B cell (primary cell): ENCODE measurements at regions not wholly inside any gene's neighbourhood (a gene's known extent, or its start where the extent isn't known, plus 50 kb on each side); places are given as distances from the start of the nearest gene placed in this dataset.

Experiments
- ATAC-seq: fragments of 200-7000 bp; cut with Tn5 transposase; one replicate; pipeline ENCODE4 v1.10.0; 2021; ENCODE audit warnings: low read depth, mild to moderate bottlenecking, moderate number of reproducible peaks, moderate library complexity
- CTCF ChIA-PET: fragments of 350-600 bp; sonication (Branson Sonifier 250); formaldehyde crosslinking; loops from one replicate; lab custom pipeline; 2021; ENCODE audit warnings: antibody characterized with exemption, inconsistent platforms; lab: Charles Lee
- POLR2A ChIA-PET: fragments of 350-600 bp; sonication (Branson Sonifier 250); formaldehyde crosslinking; loops from one replicate; lab custom pipeline; 2021; ENCODE audit warnings: antibody characterized with exemption; lab: Charles Lee
- DNase-seq: peaks from one replicate; pipeline ENCODE4 v3.0.0; 2013
- H2AFZ ChIP-seq: 2 replicates; pipeline ENCODE4 v1.6.1; 2012; ENCODE audit warnings: mild to moderate bottlenecking, low read depth, low read length; ENCODE audit not compliant: insufficient read depth, poor library complexity, severe bottlenecking
- H3K27ac ChIP-seq, 2 donors: 1 replicate in 1 of 2; 2 replicates in 1 of 2; pipeline ENCODE4 v1.5.1; 2012 to 2013; ENCODE audit warnings: low read length in 2 of 2, mild to moderate bottlenecking in 2 of 2, moderate library complexity in 1 of 2
- H3K27me3 ChIP-seq, 4 experiments: fragments of 200-600 bp in 1 of 4; sonication (generic) in 1 of 4; replicated peaks in 1 of 4; 1 replicate in 2 of 4; 2 replicates in 2 of 4; pipeline versions ENCODE4 v1.6.1 to v1.7.0; 2013 to 2016; ENCODE audit warnings: low read length in 3 of 4, mild to moderate bottlenecking in 2 of 4, mixed read lengths in 1 of 4, moderate library complexity in 1 of 4; ENCODE audit not compliant: insufficient read depth in 4 of 4, control insufficient read depth in 3 of 4; ENCODE audit errors: control extremely low read depth in 1 of 4
- H3K36me3 ChIP-seq, 2 experiments: replicated peaks in 1 of 2; 1 replicate in 1 of 2; 2 replicates in 1 of 2; pipeline versions ENCODE4 v1.6.1 to v1.7.1; 2013; ENCODE audit warnings: low read length in 1 of 2; ENCODE audit not compliant: insufficient read depth in 2 of 2, control insufficient read depth in 1 of 2; ENCODE audit errors: control extremely low read depth in 1 of 2, extremely low read depth in 1 of 2
- H3K4me1 ChIP-seq, 2 donors: fragments of 200-600 bp in 1 of 2; sonication (generic) in 1 of 2; 1 replicate in 1 of 2; 2 replicates in 1 of 2; pipeline versions ENCODE4 v1.5.1 to v1.6.1; 2013 to 2017; ENCODE audit warnings: low read length in 2 of 2; ENCODE audit not compliant: control insufficient read depth in 2 of 2, insufficient read depth in 2 of 2
- H3K4me2 ChIP-seq: replicated peaks from 2 replicates; pipeline ENCODE3; 2012; ENCODE audit warnings: mild to moderate bottlenecking, low read depth, low read length; ENCODE audit not compliant: poor library complexity, severe bottlenecking
- H3K4me3 ChIP-seq, 5 experiments: fragments of 200-600 bp in 1 of 5; sonication (generic) in 1 of 5; 1 replicate in 3 of 5; 2 replicates in 2 of 5; pipeline versions ENCODE4 v1.5.1 to v1.7.0; 2011 to 2016; ENCODE audit warnings: low read length in 4 of 5, mild to moderate bottlenecking in 4 of 5, low read depth in 2 of 5, control low read depth in 1 of 5, moderate library complexity in 1 of 5; ENCODE audit not compliant: insufficient read depth in 1 of 5; ENCODE audit errors: control extremely low read depth in 1 of 5, extremely low read depth in 1 of 5
- H3K79me2 ChIP-seq: fragments of 200-600 bp; sonication (generic); one replicate; pipeline ENCODE4 v1.6.0; 2016; ENCODE audit warnings: low read length; ENCODE audit not compliant: control insufficient read depth, insufficient read depth
- H3K9ac ChIP-seq: fragments of 200-600 bp; sonication (generic); 2 replicates; pipeline ENCODE4 v1.6.1; 2017; ENCODE audit warnings: mild to moderate bottlenecking, low read length, moderate library complexity
- H3K9me3 ChIP-seq, 3 donors: one replicate each; pipeline versions ENCODE4 v1.6.1 to v1.7.1; 2013; ENCODE audit warnings: low read length in 2 of 3; ENCODE audit not compliant: control insufficient read depth in 2 of 3, insufficient read depth in 1 of 3; ENCODE audit errors: control extremely low read depth in 1 of 3
- H4K20me1 ChIP-seq: 2 replicates; pipeline ENCODE4 v1.6.0; 2012; ENCODE audit warnings: mild to moderate bottlenecking, low read length; ENCODE audit not compliant: insufficient read depth, control insufficient read depth, poor library complexity, severe bottlenecking
- H3K27ac Mint-ChIP-seq: one replicate; pipeline ENCODE4 v1.8.0; 2021; ENCODE audit warnings: mixed read lengths
- H3K27me3 Mint-ChIP-seq: one replicate; pipeline ENCODE4 v1.8.0; 2021; ENCODE audit warnings: mixed read lengths
- H3K4me1 Mint-ChIP-seq: one replicate; pipeline ENCODE4 v1.8.0; 2021; ENCODE audit warnings: mixed read lengths
- H3K4me3 Mint-ChIP-seq: one replicate; pipeline ENCODE4 v1.8.0; 2021; ENCODE audit warnings: mixed read lengths
- H3K9me3 Mint-ChIP-seq: one replicate; pipeline ENCODE4 v1.8.0; 2022; ENCODE audit warnings: mixed read lengths; ENCODE audit not compliant: insufficient read depth
- CTCF ChIP-seq: fragments of 200-600 bp; IDR thresholded peaks from one replicate; pipeline ENCODE4 v1.8.0; 2022; ENCODE audit warnings: antibody characterized with exemption, mild to moderate bottlenecking
- EZH2 ChIP-seq: IDR thresholded peaks from 2 replicates; pipeline ENCODE4 v1.6.1; 2012; ENCODE audit warnings: borderline replicate concordance, low read depth, mild to moderate bottlenecking, moderate library complexity, low read length; ENCODE audit not compliant: insufficient read depth, poor library complexity, severe bottlenecking
- WGBS: methylation state at CpG from one replicate; pipeline ENCODE4 v1.1.5; 2013; ENCODE audit warnings: missing lambda C conversion rate; ENCODE audit not compliant: insufficient coverage; 5-methylcytosine and 5-hydroxymethylcytosine counted together
- intact Hi-C: fragments of 100-400 bp; cut with micrococcal nuclease; formaldehyde crosslinking; loops from one replicate; pipeline ENCODE4 v1.10.0; 2022

DNA sequence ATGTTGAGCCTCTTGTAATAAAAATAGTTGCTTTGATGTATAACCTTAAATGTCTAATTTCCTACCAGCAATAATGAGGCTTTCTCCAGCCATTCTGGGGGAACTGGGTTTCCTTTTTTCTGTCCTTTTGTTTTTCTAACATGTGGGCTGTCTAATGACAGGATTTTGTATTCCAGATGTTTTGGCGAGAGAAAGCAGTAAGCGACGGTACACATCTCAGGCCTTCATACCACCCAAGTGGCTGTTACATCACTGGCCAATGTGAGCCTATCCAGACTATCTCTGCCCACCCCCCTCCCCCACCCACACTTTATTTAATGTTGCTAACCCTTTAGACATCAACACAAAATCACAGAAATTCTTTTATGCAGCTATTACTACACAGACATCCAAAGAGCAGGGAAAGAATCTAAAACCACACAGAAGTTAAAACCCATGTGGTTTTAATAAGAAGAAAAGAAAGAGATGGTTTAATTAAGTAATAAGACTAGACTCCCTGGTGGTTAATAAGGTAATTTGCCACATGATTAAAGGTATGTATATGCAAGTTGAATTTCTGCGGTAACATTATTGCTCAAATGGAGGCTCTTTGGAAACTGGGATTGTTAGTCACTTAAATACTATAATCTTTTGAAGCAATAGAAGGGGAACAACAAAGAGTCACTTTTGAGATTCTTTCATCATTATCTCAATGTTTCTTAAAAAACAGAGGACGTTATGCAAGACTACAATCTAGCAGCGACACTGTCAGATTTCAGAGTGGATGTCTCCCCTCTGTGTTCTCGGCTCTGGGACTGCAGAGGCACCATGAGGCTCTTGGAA is 365.1 kb downstream of the ENC1 start:
- Histone ChIP-seq H3K27me3 (no peaks in the 10 kb centered on the region), H2AFZ (no peak overlapping the region), H3K27ac (no peak overlapping the region), H4K20me1 (no peaks in the 10 kb centered on the region), H3K4me3 (no peak overlapping the region), H3K79me2 (no peaks in the 10 kb centered on the region), H3K9me3 (no peaks in the 10 kb centered on the region), H3K36me3 (no peaks in the 10 kb centered on the region), H3K4me1 (no peaks in the 10 kb centered on the region), H3K4me2 (no peak overlapping the region), H3K9ac (no peak overlapping the region)
- ChIA-PET POLR2A (no interaction called here), CTCF (no interaction called here)
- no peak overlapping the region for H3K27ac Mint-ChIP-seq
- TF ChIP-seq EZH2: no peak
- no peak for TF ChIP-seq CTCF
- intact Hi-C loops: no loop called here
- no peak for DNase-seq
- H3K4me3 Mint-ChIP-seq: no peak overlapping the region
- peaks cover 11% of the 10 kb centered on the region for H3K27me3 Mint-ChIP-seq
- ATAC-seq: no peak
- H3K9me3 Mint-ChIP-seq: no peaks in the 10 kb centered on the region
- 90% methylated on average over 6 of the region's 7 CpGs for WGBS
- no peaks in the 10 kb centered on the region for H3K4me1 Mint-ChIP-seq

DNA sequence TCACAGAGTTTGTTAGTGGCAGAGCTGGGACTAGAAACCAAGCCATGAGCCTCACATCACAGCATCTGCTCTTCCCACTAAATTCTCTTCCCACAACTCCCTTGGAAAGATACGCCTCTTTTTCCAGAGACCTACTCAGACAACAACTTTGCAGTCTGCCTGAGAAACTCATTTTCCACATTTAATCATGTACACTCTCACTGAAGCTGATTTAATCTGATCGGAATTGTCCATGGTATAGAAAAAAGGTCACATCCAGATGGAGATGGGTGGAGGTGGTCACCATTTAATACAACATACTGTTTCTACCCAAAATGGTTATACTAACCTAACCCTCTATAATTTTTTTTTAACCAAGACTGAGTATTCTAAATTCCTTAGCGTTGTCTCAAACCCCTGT is 366.2 kb downstream of the ENC1 start:
- H3K4me1 ChIP-seq: no peaks in the 10 kb centered on the region
- ChIA-PET CTCF (no interaction called here), POLR2A (no interaction called here)
- no peak for TF ChIP-seq CTCF
- no peak for TF ChIP-seq EZH2
- no peaks in the 10 kb centered on the region for H3K9me3 ChIP-seq
- 83% methylated on average over 1 of the region's 3 CpGs for WGBS
- Mint-ChIP-seq H3K27ac (no peak overlapping the region), H3K9me3 (no peaks in the 10 kb centered on the region), H3K4me1 (no peaks in the 10 kb centered on the region), H3K27me3 (peaks cover 14% of the 10 kb centered on the region), H3K4me3 (no peak overlapping the region)
- ATAC-seq (no peak), DNase-seq (no peak)
- H3K4me3 ChIP-seq: no peak overlapping the region
- H3K9ac ChIP-seq: no peak overlapping the region
- H3K27me3 ChIP-seq: no peaks in the 10 kb centered on the region
- no peaks in the 10 kb centered on the region for H3K79me2 ChIP-seq
- no peak overlapping the region for H3K4me2 ChIP-seq
- no peaks in the 10 kb centered on the region for H4K20me1 ChIP-seq
- H2AFZ ChIP-seq: no peak overlapping the region
- H3K36me3 ChIP-seq: no peaks in the 10 kb centered on the region
- H3K27ac ChIP-seq: no peak overlapping the region
- intact Hi-C loops: no loop called here
